ENCODE measurements at regions not wholly inside any gene's neighbourhood (a gene's known extent, or its start where the extent isn't known, plus 50 kb on each side); places are given as distances from the start of the nearest gene placed in this dataset.
"Not testable (repeated sequence)": the region's sequence is repeated elsewhere in the genome, so short reads cannot be mapped to it uniquely, and the experiment has no call there.

DNA sequence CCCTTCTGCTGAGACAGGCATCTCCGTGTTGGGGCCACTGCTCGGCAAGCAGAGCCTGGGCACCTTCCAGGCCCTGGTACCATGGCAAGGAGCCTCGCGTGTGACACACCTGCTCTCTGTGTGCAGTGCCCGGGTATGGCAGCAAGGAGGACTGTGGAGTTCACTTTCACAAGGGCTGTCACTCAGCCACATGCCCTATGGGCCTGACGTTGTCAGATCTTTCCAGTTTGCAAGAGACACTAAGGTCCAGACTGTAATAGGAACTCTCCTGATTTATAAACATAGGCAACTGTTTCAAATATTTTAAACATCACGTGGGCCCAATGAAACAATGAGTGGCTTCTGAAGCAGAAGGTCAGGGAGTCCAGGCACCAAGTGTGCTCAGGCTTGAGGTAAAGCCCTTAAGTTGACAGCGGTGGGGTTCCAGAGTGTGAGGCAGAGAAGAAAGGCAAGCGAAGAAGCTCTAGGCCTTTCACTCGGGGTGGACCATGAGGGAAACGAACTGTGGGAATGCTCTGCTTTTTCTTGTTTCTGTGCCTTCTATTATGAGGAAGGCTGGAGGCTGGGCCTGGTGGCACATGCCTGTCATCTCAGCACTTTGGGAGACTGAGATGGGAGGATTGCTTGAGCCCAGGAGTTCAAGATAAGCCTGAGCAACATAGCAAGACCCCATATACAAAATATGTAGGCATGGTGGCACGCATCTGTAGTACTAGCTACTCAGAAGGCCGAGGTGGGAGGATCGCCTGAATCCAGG is 108.6 kb upstream of the TRIM2 start:
- Histone ChIP-seq H3K27me3 (replicated peaks; ENCODE audit: control insufficient read depth, insufficient read depth, low read length) (no peaks in the 10 kb centered on the region), H3K36me3 (ENCODE audit: control insufficient read depth, insufficient read depth, low read length) (no peaks in the 10 kb centered on the region), H3K4me3 (replicated peaks; ENCODE audit: low read depth, low read length) (no peak overlapping the region)
- TF ChIP-seq, protein P1, sequence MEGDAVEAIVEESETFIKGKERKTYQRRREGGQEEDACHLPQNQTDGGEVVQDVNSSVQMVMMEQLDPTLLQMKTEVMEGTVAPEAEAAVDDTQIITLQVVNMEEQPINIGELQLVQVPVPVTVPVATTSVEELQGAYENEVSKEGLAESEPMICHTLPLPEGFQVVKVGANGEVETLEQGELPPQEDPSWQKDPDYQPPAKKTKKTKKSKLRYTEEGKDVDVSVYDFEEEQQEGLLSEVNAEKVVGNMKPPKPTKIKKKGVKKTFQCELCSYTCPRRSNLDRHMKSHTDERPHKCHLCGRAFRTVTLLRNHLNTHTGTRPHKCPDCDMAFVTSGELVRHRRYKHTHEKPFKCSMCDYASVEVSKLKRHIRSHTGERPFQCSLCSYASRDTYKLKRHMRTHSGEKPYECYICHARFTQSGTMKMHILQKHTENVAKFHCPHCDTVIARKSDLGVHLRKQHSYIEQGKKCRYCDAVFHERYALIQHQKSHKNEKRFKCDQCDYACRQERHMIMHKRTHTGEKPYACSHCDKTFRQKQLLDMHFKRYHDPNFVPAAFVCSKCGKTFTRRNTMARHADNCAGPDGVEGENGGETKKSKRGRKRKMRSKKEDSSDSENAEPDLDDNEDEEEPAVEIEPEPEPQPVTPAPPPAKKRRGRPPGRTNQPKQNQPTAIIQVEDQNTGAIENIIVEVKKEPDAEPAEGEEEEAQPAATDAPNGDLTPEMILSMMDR (IDR thresholded peaks at IDR 0.05; ENCODE audit: insufficient read depth, low read length, poor library complexity, severe bottlenecking), result no peak
- no peak for DNase-seq (ENCODE audit: extremely low read depth, insufficient read length)

- no peaks in the 10 kb centered on the region for H3K27me3 ChIP-seq (replicated peaks; ENCODE audit: control insufficient read depth, insufficient read depth, low read length)
- DNase-seq (ENCODE audit: extremely low read depth, insufficient read length), result no peak
- H3K36me3 ChIP-seq (ENCODE audit: control insufficient read depth, insufficient read depth, low read length), result no peaks in the 10 kb centered on the region
- TF ChIP-seq, protein P1 (IDR thresholded peaks at IDR 0.05; ENCODE audit: insufficient read depth, low read length, poor library complexity, severe bottlenecking), result no peak
- H3K4me3 ChIP-seq (replicated peaks; ENCODE audit: low read depth, low read length), result no peak overlapping the region
Measured at GRCh38 chr4:153096344-153096743, 107.9 kb upstream of the TRIM2 start.

GRCh38 chr4:153098427-153098826 is 105.8 kb upstream of the TRIM2 start:
- TF ChIP-seq, protein P1 (IDR thresholded peaks at IDR 0.05; ENCODE audit: insufficient read depth, low read length, poor library complexity, severe bottlenecking), result no peak
- no peaks in the 10 kb centered on the region for H3K27me3 ChIP-seq (replicated peaks; ENCODE audit: control insufficient read depth, insufficient read depth, low read length)
- no peaks in the 10 kb centered on the region for H3K36me3 ChIP-seq (ENCODE audit: control insufficient read depth, insufficient read depth, low read length)
- no peak for DNase-seq (ENCODE audit: extremely low read depth, insufficient read length)
- no peak overlapping the region for H3K4me3 ChIP-seq (replicated peaks; ENCODE audit: low read depth, low read length)

DNA sequence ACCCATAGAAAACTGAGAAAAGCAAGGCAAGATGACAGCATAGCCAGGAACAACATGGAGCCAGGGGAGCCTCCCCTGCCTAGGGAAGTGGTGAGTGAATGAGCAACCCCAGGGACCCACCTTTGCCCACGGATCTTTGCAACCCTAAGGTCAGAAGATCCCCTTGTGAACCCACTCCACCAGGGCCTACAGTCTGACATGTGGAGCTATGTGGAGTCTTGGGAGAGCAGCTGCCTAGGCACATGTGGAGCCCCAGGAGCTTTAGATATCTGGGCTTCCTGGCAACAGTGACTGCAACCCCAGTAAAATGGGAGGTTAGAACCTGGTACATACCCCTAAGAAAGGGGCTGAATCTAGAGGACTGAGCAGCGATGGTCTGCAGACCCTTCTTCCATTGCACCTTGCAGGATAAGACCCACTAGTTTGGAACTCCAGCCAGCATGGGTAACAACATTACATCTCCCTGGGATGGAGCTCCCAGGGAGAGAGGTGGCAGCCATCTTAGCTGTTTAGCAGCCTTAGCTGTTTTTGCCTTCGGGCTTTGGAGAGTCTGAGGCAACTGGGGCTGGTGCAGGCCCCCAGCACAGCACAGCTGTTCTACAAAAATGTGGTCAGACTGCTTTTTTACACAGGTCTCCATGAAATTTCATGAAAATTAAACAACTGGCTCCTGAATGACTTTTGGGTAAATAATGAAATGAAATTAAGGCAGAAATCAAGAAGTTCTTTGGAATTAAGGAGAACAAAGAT is 104.7 kb upstream of the TRIM2 start:
- DNase-seq (ENCODE audit: extremely low read depth, insufficient read length), result no peak
- no peaks in the 10 kb centered on the region for H3K27me3 ChIP-seq (replicated peaks; ENCODE audit: control insufficient read depth, insufficient read depth, low read length)
- H3K36me3 ChIP-seq (ENCODE audit: control insufficient read depth, insufficient read depth, low read length), result no peaks in the 10 kb centered on the region
- H3K4me3 ChIP-seq (replicated peaks; ENCODE audit: low read depth, low read length), result no peak overlapping the region
- TF ChIP-seq, protein P1 (IDR thresholded peaks at IDR 0.05; ENCODE audit: insufficient read depth, low read length, poor library complexity, severe bottlenecking), result no peak

GRCh38 chr4:153106736-153107135 is 97.5 kb upstream of the TRIM2 start:
- H3K4me3 ChIP-seq (replicated peaks; ENCODE audit: low read depth, low read length); DNase-seq (ENCODE audit: extremely low read depth, insufficient read length); H3K27me3 ChIP-seq (replicated peaks; ENCODE audit: control insufficient read depth, insufficient read depth, low read length); H3K36me3 ChIP-seq (ENCODE audit: control insufficient read depth, insufficient read depth, low read length): not testable (repeated sequence)

DNA sequence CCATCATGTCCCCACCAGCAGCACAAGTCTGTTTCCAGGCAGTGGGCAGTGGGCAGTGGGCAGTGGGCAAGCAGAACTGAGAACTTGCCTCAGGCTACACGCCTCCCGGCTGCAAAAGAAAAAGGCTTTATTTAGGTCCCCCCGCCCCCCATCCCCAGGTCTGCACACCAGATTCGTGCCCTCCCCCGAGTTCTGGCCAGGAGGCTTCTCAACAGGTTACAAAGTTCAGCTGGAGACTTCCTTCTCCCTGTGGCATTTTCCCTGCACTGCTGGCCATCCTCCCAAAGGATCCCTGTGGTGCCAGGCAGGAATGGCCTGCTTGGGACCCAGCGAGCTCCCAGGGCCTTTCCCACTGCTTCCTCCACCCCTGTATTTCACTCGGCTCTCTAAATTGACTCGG is 97.0 kb upstream of the TRIM2 start:
- DNase-seq (ENCODE audit: extremely low read depth, insufficient read length), result no peak
- Histone ChIP-seq H3K4me3 (replicated peaks; ENCODE audit: low read depth, low read length) (no peak overlapping the region), H3K27me3 (replicated peaks; ENCODE audit: control insufficient read depth, insufficient read depth, low read length) (no peaks in the 10 kb centered on the region), H3K36me3 (ENCODE audit: control insufficient read depth, insufficient read depth, low read length) (no peaks in the 10 kb centered on the region)
- TF ChIP-seq, protein P1 (IDR thresholded peaks at IDR 0.05; ENCODE audit: insufficient read depth, low read length, poor library complexity, severe bottlenecking), result no peak

Measured in GM06990 (cell line).